Ecto neural progenitor cell (in vitro differentiated cells): ENCODE measurements at regions not wholly inside any gene's neighbourhood (a gene's known extent, or its start where the extent isn't known, plus 50 kb on each side); places are given as distances from the start of the nearest gene placed in this dataset.
"Not testable (repeated sequence)": the region's sequence is repeated elsewhere in the genome, so short reads cannot be mapped to it uniquely, and the experiment has no call there.

ENCODE experiments used
- DNase-seq: peaks from one replicate; pipeline ENCODE4 v3.0.0-alpha.2; 2018; ENCODE audit warnings: low spot score

- DNase-seq, result no peak
Measured at GRCh38 chr3:150300852-150301517, 107.1 kb upstream of the TSC22D2 start.

DNA sequence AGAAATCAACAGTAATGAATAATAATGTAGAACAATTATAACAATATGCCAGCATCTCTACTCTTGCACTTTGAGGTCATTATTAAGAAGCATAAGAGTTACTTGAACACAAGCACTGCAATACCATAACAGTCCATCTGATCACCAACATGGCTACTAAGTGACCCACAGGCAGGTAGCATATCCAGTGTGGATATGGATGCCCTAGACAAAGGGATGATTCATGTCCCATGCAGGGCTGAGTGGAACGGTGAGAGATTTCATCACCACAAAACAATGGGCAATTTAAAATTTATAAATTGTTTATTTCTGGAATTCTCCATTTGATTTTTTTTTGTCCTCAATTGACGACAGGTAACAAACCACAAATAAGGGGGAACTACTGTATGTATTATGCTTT, 107.7 kb upstream of the TSC22D2 start:
- DNase-seq, result no peak

- no peak for DNase-seq
Measured at GRCh38 chr3:150299201-150299600, 108.9 kb upstream of the TSC22D2 start.

- DNase-seq, result no peak
Measured at GRCh38 chr3:150296966-150297365, 111.1 kb upstream of the TSC22D2 start.

DNA sequence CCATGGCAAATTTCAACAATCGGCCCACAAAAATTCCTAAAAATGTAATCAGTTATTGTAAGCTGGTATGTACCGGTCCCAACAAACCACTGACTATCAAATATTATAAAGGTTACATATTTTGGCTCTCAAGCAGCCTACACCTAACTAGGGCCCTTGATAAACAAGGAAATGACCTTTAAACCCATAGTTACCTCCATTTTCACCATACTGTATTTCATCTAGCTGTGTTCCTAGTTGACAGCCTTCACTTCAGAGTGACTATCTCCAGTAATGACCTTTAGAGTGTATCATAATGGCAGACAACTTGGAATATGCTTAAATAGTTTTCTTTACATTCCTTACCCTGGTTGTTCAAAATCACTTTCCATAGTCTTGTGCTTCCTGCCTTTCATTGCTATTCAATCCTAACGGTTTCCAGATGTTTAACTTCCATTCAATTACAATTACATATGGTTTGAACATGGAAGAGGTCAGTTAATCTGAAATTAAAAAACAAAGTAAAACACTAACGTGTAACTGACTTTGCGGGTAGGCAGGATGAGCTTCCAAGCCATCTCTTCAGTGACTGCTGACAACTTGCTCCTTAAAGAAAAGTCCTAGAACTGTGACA, 111.9 kb upstream of the TSC22D2 start:
- DNase-seq, result no peak

DNA sequence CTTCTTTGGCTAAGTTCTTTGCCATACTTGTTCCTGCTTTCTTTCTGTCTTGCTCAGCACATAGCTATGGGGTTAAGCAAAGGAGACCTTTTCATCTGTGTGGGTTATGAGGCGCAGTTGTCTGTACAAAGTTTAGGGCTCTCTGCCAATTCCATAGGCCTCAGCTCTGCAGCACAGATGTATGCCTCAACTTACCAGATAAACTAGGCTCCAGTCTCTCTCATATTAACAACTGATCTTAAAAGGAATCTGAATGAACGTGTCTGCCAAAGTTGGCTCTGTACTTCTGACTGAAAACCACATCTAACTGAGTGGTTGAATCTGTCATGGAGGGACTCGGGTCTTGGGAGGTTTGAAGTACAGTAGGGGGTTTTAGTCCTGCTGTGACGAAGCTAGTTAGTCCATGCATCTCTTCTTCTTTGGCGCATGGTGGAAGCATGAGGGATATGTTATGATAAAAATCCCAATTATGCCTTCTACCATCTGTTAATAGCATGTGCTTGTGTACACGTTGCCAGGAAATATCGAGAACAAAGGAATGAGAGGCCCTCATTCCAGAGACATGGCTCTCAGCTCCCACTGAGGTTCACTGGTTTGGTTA, 114.6 kb upstream of the TSC22D2 start:
- no peak for DNase-seq

- no peak for DNase-seq
Measured at GRCh38 chr3:150292891-150293290, 115.2 kb upstream of the TSC22D2 start.

DNA sequence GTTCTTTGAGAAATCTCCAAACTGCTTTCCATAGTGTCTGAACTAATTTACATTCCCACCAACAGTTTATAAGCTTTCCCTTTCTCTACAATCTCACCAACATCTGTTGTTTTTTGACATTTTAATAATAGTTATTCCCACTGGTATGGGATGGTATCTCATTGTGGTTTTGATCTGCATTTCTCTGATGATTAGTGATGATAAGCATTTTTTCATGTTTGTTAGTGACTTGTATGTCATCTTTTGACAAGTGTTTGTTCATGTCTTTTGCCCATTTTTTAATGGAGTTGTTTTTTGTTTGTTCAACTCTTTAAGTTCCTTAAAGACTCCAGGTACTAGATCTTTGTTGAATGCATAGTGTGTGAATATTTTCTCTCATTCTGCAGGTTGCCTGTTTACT, 116.6 kb upstream of the TSC22D2 start:
- DNase-seq, result no peak

DNA sequence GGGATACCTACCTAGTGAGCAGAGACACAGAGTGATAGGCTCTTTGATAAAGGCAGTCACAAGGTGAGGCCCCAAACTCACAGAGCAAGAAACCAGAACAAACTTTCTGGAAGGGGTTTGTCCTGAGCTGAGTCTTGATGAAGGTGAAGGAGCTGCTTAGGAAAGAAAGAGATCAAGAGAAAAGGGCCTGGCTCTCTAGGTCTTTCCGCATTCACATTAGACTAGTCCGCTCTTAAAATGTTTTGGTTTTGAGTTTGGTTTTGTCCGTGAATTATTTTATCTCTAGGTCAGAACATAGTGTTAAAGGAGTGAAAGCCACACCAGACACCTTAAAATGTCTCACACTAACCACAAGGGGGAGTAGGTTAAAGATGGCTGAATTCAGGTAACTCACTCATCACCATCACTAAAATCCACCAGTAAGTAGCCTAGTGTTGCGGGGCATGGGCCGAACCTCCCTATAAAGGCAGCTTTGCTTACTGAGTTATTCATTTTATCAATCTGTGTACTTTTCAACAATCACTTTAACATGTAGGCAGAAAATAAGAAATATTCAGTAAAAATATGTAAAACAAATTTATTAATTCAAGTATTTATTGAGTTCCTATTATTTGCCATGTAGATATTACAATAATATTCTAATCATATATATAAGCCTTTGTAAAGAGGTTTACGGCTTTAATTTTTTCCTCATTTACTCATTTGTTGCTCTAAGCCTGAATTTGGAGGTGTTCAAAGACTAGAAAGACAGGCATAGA, 121.5 kb upstream of the TSC22D2 start:
- DNase-seq, result no peak

DNA sequence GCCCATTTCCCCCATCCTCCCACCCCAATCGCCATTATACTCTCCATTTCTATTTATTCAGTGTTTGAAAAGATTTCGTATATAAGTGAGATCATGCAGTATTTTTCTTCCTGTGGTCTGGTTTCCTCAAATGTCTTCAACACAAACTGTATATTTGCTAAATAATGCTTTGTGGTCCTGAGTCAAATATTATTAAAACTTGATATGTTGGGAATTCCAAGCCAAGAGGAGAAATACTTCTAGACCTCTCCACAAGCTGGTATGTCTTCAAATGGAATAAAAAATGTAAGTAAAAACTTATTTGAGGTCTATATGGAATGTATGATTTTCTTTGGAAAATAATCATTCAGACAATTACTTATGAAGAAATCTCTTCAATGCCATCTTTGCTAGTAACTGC, 122.5 kb upstream of the TSC22D2 start:
- DNase-seq, result no peak

- no peak for DNase-seq
Measured at GRCh38 chr3:150278843-150279381, 129.2 kb upstream of the TSC22D2 start.

DNA sequence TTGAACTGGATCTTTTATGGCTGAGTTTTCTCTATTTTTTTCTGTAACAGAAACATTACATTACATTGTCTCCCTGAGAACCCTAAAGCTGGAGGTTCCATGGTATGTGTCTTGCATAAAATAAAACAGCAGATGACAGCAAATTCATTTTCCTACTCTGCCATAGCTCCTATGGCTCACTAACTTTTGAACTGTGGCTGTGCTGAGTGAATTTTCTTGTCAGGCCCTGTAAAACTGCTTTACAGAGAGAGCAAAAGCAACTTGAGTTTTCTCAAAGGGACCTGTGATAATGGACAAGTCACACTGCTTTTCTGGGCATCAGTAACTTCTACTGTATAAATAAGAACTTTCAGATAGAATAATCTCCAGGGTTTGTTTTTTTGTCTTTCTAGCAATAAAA, 129.9 kb upstream of the TSC22D2 start:
- no peak for DNase-seq

DNA sequence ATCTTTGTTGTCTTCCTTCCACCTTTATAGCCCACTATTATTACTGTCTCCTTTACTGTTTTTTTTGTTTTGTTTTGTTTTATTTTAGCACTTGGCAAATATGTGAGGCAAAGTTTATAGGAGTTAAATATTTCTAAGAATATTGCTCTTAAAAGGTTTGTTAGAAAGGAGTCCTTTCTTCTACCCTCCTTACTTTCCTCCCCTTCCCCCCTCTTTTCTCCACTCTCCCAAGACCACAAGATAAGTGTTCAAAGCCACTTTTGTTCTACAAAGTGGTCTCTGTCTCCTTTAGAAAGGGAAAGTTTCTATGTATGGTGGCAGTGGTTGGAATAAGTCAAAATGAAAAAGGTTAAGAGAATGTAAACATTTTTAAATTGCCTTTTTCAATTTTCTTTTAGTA, 130.7 kb upstream of the TSC22D2 start:
- no peak for DNase-seq

DNA sequence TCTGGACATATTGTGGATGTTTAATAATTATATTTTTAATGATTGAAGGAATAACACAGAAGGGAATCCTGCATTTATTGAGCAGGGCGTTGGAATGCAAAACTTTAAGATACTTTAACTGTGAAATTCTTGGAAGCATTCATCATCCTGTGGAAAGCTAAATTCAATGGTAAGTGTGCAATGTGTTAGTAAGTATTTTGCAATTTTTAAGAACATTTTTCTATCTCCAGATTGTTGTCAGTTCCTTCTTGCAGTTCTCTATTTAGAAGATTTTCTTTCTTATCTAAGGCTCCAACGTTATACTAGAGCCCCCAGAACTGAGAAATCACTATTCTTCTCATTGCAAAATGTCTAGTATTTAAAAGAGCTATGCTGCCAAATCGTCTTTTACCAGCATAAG, 132.2 kb upstream of the TSC22D2 start:
- no peak for DNase-seq

DNA sequence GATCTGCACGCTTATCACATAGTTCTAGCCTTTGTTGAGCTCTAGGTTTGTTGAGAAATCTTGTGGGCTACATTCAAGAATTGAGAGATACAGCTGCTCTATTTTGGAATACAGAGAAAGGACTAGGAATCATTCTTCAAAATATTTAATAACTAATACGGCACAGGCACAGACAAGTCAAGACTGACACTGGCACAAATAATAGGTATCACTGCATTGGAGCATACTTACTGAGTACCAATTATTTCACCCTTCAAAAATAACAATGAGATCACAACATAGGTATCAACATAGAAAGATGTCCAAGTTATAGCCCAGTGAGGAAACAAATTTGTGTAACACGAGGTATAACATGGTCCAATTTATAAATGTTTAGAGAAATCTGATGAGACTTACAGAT, 133.7 kb upstream of the TSC22D2 start:
- DNase-seq, result no peak

DNA sequence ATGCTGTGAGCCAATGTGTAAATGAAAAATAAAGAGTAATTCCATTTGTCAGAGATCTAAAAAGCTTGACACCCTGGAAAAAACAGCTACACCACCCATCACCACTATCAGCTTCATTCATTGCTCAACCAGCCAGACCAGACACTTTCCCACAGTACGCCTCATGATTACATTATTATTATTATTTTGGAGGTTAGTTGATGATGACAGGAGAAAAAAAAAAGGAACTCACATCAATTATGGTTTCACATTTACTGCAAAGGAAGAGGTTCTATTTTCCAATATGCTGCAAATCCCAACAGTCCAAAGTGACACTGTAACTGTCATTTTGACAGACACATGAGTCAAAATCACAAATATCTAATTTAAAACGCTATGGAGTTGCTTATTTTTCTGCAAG, 134.7 kb upstream of the TSC22D2 start:
- no peak for DNase-seq

GRCh38 chr3:150271591-150271960, 136.5 kb upstream of the TSC22D2 start:
- DNase-seq, result no peak

- DNase-seq, result no peak
Measured at GRCh38 chr3:150270883-150271590, 137.1 kb upstream of the TSC22D2 start.

GRCh38 chr3:150270444-150270843, 137.7 kb upstream of the TSC22D2 start:
- DNase-seq, result not testable (repeated sequence)

DNA sequence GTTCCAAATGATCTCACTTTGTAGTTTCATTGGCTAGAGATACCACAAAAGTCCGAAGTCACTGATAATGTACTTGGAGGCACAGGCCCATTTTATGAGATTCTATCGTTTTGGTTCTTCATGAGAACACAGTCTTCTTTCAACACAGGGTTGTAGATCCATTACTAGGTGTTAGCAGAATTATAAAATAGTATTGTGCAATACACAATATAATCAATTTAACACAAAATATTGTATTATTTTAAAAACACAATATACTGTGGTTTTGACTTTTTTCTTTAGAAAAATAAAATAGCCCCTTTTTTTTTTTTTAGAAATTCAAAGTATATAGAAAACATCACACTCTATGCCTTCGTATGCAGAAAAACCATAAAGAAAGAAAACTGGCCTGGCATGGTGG, 138.6 kb upstream of the TSC22D2 start:
- no peak for DNase-seq

DNA sequence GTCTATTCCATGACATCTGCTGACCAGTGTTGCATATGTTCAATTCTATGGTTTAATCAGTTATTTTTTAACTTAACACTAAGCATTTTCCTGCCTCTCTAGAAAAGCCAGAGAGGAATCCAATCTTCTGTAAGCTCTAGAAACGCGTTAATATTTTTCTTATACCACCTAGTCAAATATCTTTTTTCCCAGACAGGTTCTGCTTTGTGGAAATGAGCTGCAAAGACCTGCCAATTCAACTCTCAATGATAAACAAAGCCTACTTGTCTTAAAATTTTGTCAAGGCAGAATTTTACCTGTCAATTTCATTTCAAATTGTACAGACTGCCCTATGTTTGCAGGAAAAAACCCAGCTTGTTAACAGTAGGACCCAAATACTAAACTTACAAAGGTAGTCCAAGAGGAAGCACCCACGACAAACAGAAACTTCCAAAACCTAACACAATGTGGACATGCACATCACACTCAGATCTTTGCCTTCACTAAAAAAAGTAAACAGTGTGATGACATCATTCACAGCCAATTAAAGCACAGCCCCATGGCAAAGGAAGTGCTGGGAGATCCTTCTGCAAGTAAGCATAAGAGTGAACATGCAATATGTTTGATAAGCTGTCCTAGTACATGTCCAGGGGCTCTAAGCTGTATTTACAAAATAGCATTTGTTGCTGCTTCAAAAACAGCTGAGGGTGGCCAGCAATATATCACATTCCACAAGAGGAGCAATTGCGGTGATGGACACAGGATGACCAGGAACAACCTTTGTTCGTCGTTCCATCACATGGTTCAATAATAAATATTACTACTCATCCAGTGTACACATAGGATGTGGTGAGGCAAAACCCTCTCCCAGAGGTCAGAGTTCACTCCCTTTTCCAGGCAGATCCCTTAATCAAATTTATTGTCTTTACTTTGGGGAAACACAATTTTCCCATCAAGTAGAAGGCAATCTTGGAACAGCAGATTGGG, 139.4 kb upstream of the TSC22D2 start:
- no peak for DNase-seq
